ENCODE measurements at regions not wholly inside any gene's neighbourhood (a gene's known extent, or its start where the extent isn't known, plus 50 kb on each side); places are given as distances from the start of the nearest gene placed in this dataset.
A peak's percentile ranks its signal among the peaks of the same experiment; 100 is the strongest.

GRCh38 chr4:160983035-160983434 lies 1180.8 kb downstream of the FSTL5 start:
- ATAC-seq (ENCODE audit: low read depth in 2 of 2) (no peak), DNase-seq (no peak)
- Mint-ChIP-seq H3K9me3 (peaks cover 0 to 6% (median 4%) of the 10 kb centered on the region in 7 donors), H3K36me3 (no peaks in the 10 kb centered on the region), H3K27ac (no peak overlapping the region), H3K4me3 (no peak overlapping the region), H3K27me3 (no peaks in the 10 kb centered on the region), H3K4me1 (no peaks in the 10 kb centered on the region)

- Mint-ChIP-seq H3K36me3 (no peaks in the 10 kb centered on the region), H3K9me3 (peaks cover 0 to 4% (median under 1%) of the 10 kb centered on the region in 7 donors), H3K4me3 (no peak overlapping the region), H3K4me1 (no peaks in the 10 kb centered on the region), H3K27me3 (no peaks in the 10 kb centered on the region), H3K27ac (peak overlapping the region in 1 of 6 donors; percentile 33)
- DNase-seq (no peak), ATAC-seq (ENCODE audit: low read depth in 2 of 2) (no peak)
Measured at GRCh38 chr4:161002386-161002785, 1161.4 kb downstream of the FSTL5 start.

- DNase-seq (no peak), ATAC-seq (ENCODE audit: low read depth in 2 of 2) (no peak)
- Mint-ChIP-seq H3K4me3 (no peak overlapping the region), H3K27ac (no peak overlapping the region), H3K4me1 (no peaks in the 10 kb centered on the region), H3K27me3 (no peaks in the 10 kb centered on the region), H3K9me3 (peaks cover 0 to 4% (median 2%) of the 10 kb centered on the region in 7 donors), H3K36me3 (no peaks in the 10 kb centered on the region)
Measured at GRCh38 chr4:161003418-161004057, 1160.3 kb downstream of the FSTL5 start.

- Mint-ChIP-seq H3K27ac (no peak overlapping the region), H3K9me3 (peaks cover 0 to 9% (median 3%) of the 10 kb centered on the region in 7 donors), H3K4me1 (no peaks in the 10 kb centered on the region), H3K4me3 (no peak overlapping the region), H3K27me3 (no peaks in the 10 kb centered on the region), H3K36me3 (no peaks in the 10 kb centered on the region)
- no peak for ATAC-seq (ENCODE audit: low read depth in 2 of 2)
- no peak for DNase-seq
Measured at GRCh38 chr4:161005746-161006145, 1158.1 kb downstream of the FSTL5 start.

- Mint-ChIP-seq H3K27me3 (no peaks in the 10 kb centered on the region), H3K9me3 (peaks cover 0 to 9% (median 3%) of the 10 kb centered on the region in 7 donors), H3K4me1 (no peaks in the 10 kb centered on the region), H3K27ac (no peak overlapping the region), H3K36me3 (no peaks in the 10 kb centered on the region), H3K4me3 (no peak overlapping the region)
- DNase-seq (no peak), ATAC-seq (ENCODE audit: low read depth in 2 of 2) (no peak)
Measured at GRCh38 chr4:161008527-161008926, 1155.3 kb downstream of the FSTL5 start.

DNA sequence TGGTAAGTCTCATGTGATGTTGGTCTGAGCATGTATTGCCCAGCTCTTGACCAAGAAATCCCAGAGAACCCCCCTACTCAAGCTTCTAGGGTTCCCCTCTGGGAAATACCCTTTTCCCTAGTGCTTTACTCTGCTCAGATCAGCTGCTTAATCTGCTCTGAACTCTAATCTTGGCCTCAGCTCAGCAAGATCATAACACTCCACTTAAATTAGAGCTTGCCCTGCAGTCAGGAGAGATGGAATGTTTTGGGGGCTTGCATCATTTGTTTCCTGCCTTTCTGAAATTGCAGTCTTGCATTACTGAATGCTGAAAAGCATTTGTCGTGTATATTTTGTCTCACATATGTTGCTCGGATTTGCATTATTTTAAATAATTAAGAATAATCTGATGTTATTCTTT lies 1153.6 kb downstream of the FSTL5 start:
- Mint-ChIP-seq H3K27me3 (no peaks in the 10 kb centered on the region), H3K4me3 (no peak overlapping the region), H3K36me3 (no peaks in the 10 kb centered on the region), H3K27ac (no peak overlapping the region), H3K4me1 (no peaks in the 10 kb centered on the region), H3K9me3 (peaks cover 0 to 9% (median 1%) of the 10 kb centered on the region in 7 donors)
- DNase-seq (no peak), ATAC-seq (ENCODE audit: low read depth in 2 of 2) (no peak)
